Epithelial cell of esophagus (primary cell): ENCODE measurements at regions not wholly inside any gene's neighbourhood (a gene's known extent, or its start where the extent isn't known, plus 50 kb on each side); places are given as distances from the start of the nearest gene placed in this dataset.
A peak's percentile ranks its signal among the peaks of the same experiment; 100 is the strongest.

ENCODE experiments used
- DNase-seq: peaks from one replicate; pipeline ENCODE4 v3.0.0; 2010; ENCODE audit warnings: low read depth
- H3K4me3 ChIP-seq: 2 replicates; pipeline ENCODE4 v1.5.1; 2011; ENCODE audit warnings: mild to moderate bottlenecking, low read length, control low read depth
- CTCF ChIP-seq: IDR thresholded peaks from 2 replicates; pipeline ENCODE4 v1.5.1; 2011; ENCODE audit warnings: low read depth, mild to moderate bottlenecking, low read length, control low read depth, inconsistent platforms; ENCODE audit not compliant: insufficient read depth; ENCODE audit errors: missing control alignments

- DNase-seq = peak; percentile 94
- no peak for TF ChIP-seq CTCF
- H3K4me3 ChIP-seq = no peak overlapping the region
These were observed 465.0 kb upstream of the ROBO1 start for GRCh38 chr3:80232760-80233159.

DNA sequence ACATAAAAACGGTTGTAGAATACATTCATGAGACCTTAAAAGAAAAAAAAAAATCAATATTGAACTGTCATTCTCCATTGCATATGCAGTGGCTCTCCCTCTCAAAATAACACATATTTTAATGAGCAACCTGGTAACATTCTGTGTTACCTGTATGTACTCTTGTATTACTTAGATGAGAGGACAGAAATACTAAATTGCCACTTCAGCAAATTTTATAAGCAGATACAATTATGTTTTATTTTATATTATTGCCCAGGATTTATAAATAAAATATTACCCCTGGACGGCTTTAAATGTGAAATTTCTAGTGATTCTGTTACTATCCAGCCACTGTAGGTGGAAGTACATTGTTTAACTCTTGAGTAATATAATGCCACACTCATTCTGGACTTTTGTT is 463.2 kb upstream of the ROBO1 start:
- TF ChIP-seq CTCF = no peak
- no peak for DNase-seq
- no peak overlapping the region for H3K4me3 ChIP-seq

- TF ChIP-seq CTCF = no peak
- DNase-seq = peak; percentile 35
- H3K4me3 ChIP-seq = no peak overlapping the region
These were observed 459.4 kb upstream of the ROBO1 start for GRCh38 chr3:80227216-80227615.

DNA sequence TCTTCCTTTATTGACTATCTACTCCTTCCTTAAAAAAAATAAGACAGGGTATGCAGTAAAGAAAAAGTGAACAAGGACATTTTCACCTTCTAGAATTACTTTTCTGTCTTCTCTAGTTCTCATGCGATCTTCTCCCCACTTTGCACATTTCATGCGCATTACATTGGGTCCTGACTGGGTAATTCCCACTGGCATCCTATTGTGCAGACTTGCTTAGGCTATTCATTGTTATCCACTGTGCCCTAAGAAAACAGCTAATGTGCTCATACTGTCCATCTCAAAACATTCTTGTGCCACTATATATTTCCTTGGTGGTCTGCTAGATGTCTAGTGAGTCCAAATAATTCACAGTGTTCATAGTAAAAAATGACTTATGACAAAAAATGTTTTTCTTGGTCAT is 447.4 kb upstream of the ROBO1 start:
- no peak overlapping the region for H3K4me3 ChIP-seq
- no peak for DNase-seq
- TF ChIP-seq CTCF = no peak

DNA sequence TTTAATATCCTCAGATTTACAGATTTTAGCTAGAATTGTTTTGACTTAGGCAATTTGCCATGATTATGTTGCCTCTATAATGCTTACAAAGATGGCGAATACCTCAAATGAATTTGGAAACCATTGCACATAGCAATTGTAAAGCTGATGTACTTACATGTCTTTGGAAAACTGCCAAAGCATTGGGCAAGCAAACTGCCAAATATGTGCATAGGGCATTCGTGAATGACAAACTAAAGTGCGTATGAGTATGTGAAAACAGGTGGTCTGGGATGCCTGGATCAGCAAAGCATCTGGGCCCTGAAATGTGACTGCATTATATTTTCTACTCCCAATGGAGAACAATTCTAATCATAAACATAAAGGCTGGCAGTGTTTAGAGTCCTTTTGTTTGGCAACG is 445.3 kb upstream of the ROBO1 start:
- no peak overlapping the region for H3K4me3 ChIP-seq
- no peak for TF ChIP-seq CTCF
- peak; percentile 57 for DNase-seq

DNA sequence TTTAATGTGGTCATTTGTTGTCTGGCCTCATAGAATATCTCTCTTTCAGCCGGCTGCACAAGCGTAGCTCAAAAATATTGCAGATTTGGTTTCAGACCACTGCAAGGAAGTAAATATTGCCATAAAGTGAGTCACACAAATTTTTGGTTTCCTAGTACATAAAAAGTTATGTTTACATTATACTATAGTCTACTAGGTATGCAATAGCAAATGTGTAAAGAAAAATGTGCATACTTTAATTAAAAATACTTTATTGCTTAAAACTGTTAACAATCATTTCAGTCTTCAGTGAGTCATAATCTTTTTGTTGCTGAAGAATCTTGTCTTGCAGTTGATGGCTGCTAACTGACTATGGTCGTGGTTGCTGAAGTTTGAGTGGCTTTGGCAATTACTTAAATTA is 425.1 kb upstream of the ROBO1 start:
- peak; percentile 23 for DNase-seq
- TF ChIP-seq CTCF = no peak
- H3K4me3 ChIP-seq = no peak overlapping the region

DNA sequence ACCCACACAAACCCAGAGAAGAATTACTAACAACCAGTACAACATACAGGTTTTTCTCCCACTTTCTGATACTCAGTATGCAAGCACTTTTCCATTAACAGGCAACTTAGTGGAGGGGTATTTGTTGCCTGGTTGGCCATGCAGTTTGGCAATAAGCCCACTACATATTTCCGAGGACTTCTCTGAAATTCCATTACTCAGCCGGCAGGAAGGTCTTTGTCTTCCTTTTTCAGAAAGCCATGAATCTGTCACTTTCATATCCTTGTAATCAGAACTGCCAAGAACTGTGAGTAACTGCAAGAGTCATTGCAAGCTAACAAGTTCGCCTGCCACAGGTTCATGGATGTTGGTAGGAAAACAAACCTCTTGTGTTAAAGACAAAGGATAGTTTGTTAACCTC is 422.3 kb upstream of the ROBO1 start:
- no peak for TF ChIP-seq CTCF
- peak; percentile 77 for DNase-seq
- H3K4me3 ChIP-seq = no peak overlapping the region
